Mesothelial cell of epicardium (in vitro differentiated cells): ENCODE measurements at regions not wholly inside any gene's neighbourhood (a gene's known extent, or its start where the extent isn't known, plus 50 kb on each side); places are given as distances from the start of the nearest gene placed in this dataset.

Experiments used
- DNase-seq, 2 experiments: peaks; one replicate each; pipeline ENCODE4 v3.0.0; 2021; ENCODE audit warnings: low spot score in 2 of 2; ENCODE audit not compliant: unreplicated experiment in 2 of 2
- H3K27ac Mint-ChIP-seq: 2 replicates; pipeline ENCODE4 v1.8.0; 2021; ENCODE audit warnings: mixed read lengths
- H3K27me3 Mint-ChIP-seq: 2 replicates; pipeline ENCODE4 v1.8.0; 2021; ENCODE audit warnings: low read depth, mixed read lengths
- H3K36me3 Mint-ChIP-seq: 2 replicates; pipeline ENCODE4 v1.8.0; 2021; ENCODE audit warnings: mixed read lengths
- H3K4me1 Mint-ChIP-seq: 2 replicates; pipeline ENCODE4 v1.8.0; 2021; ENCODE audit warnings: mixed read lengths
- H3K4me3 Mint-ChIP-seq: 2 replicates; pipeline ENCODE4 v1.8.0; 2021; ENCODE audit warnings: mild to moderate bottlenecking, moderate library complexity, mixed read lengths
- H3K9me3 Mint-ChIP-seq: 2 replicates; pipeline ENCODE4 v1.8.0; 2021; ENCODE audit warnings: mixed read lengths
- CTCF ChIP-seq: fragments of 200-600 bp; sonication (generic); IDR thresholded peaks from one replicate; pipeline ENCODE4 v1.5.0; 2021; ENCODE audit warnings: antibody characterized with exemption; ENCODE audit not compliant: unreplicated experiment

- peaks cover 10% of the 10 kb centered on the region for H3K36me3 Mint-ChIP-seq
- H3K27me3 Mint-ChIP-seq, result no peaks in the 10 kb centered on the region
- DNase-seq, result no peak
- peaks cover 41% of the 10 kb centered on the region for H3K4me1 Mint-ChIP-seq
- H3K9me3 Mint-ChIP-seq, result peaks cover 15% of the 10 kb centered on the region
- TF ChIP-seq CTCF, result no peak
- H3K27ac Mint-ChIP-seq, result peak overlapping the region; percentile 19
- no peak overlapping the region for H3K4me3 Mint-ChIP-seq
Measured at GRCh38 chr5:107127878-107128277, 542.9 kb downstream of the EFNA5 start.

GRCh38 chr5:107126341-107126740 lies 544.4 kb downstream of the EFNA5 start:
- no peak overlapping the region for H3K4me3 Mint-ChIP-seq
- no peak for DNase-seq
- H3K27ac Mint-ChIP-seq, result no peak overlapping the region
- no peak for TF ChIP-seq CTCF
- H3K27me3 Mint-ChIP-seq, result no peaks in the 10 kb centered on the region
- peaks cover 4% of the 10 kb centered on the region for H3K9me3 Mint-ChIP-seq
- H3K36me3 Mint-ChIP-seq, result no peaks in the 10 kb centered on the region
- peaks cover 55% of the 10 kb centered on the region for H3K4me1 Mint-ChIP-seq

GRCh38 chr5:107124376-107124775 lies 546.4 kb downstream of the EFNA5 start:
- H3K27me3 Mint-ChIP-seq, result no peaks in the 10 kb centered on the region
- H3K27ac Mint-ChIP-seq, result peak overlapping the region; percentile 32
- TF ChIP-seq CTCF, result no peak
- peaks cover 4% of the 10 kb centered on the region for H3K9me3 Mint-ChIP-seq
- DNase-seq, result no peak
- no peak overlapping the region for H3K4me3 Mint-ChIP-seq
- H3K36me3 Mint-ChIP-seq, result no peaks in the 10 kb centered on the region
- peaks cover 53% of the 10 kb centered on the region for H3K4me1 Mint-ChIP-seq

GRCh38 chr5:107123014-107123413 lies 547.7 kb downstream of the EFNA5 start:
- Mint-ChIP-seq H3K36me3 (no peaks in the 10 kb centered on the region), H3K9me3 (peaks cover 4% of the 10 kb centered on the region), H3K27ac (peak overlapping the region; percentile 79), H3K27me3 (no peaks in the 10 kb centered on the region), H3K4me1 (peaks cover 44% of the 10 kb centered on the region), H3K4me3 (no peak overlapping the region)
- TF ChIP-seq CTCF, result no peak
- DNase-seq, result no peak

- H3K4me3 Mint-ChIP-seq, result no peak overlapping the region
- peaks cover 4% of the 10 kb centered on the region for H3K9me3 Mint-ChIP-seq
- DNase-seq, result no peak
- H3K27me3 Mint-ChIP-seq, result no peaks in the 10 kb centered on the region
- no peaks in the 10 kb centered on the region for H3K36me3 Mint-ChIP-seq
- TF ChIP-seq CTCF, result no peak
- H3K4me1 Mint-ChIP-seq, result peaks cover 41% of the 10 kb centered on the region
- H3K27ac Mint-ChIP-seq, result peak overlapping the region; percentile 48
Measured at GRCh38 chr5:107121793-107122519, 548.8 kb downstream of the EFNA5 start.
